ENCODE measurements at regions not wholly inside any gene's neighbourhood (a gene's known extent, or its start where the extent isn't known, plus 50 kb on each side); places are given as distances from the start of the nearest gene placed in this dataset.

- H3K18ac ChIP-seq (ENCODE audit: low read length) = no peak overlapping the region
Measured at GRCh38 chr11:15499674-15500073, 385.0 kb downstream of the INSC start.

DNA sequence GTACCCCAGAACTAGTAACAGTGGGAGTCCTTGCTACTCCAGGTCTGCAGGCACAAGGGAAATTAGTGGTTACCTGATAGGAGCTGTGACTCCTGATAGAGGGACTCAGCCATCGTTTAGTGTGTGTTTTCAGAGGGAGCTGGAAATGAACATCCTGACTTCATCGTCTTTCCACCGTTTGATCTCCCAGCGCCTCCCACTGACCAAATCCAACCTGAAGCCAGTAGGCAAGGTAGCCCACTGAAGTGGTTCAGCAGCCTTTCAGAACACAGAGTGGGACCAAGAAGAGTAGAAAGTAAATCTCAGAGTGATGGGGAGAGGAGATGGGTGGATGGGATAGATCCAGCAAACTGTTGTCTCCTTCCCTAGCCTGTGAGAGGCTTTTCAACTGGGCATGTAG lies 385.9 kb downstream of the INSC start:
- Histone ChIP-seq H2BK15ac (replicated peaks; ENCODE audit: low read depth) (no peak overlapping the region), H3K56ac (ENCODE audit: low read length) (no peak overlapping the region), H3K4me2 (ENCODE audit: low read length) (no peak overlapping the region)

More at GRCh38 chr11:15499674-15500073, 385.0 kb downstream of the INSC start:
- Histone ChIP-seq H2BK5ac (ENCODE audit: low read length) (no peak overlapping the region), H3K23ac (ENCODE audit: low read length) (no peak overlapping the region), H2BK15ac (replicated peaks; ENCODE audit: low read depth) (no peak overlapping the region), H3K27me3 (ENCODE audit: insufficient read depth, low read length, poor library complexity) (no peaks in the 10 kb centered on the region), H4K8ac (ENCODE audit: low read depth, low read length) (no peak overlapping the region), H2BK120ac (ENCODE audit: low read depth, low read length) (no peak overlapping the region), H3K79me2 (ENCODE audit: control insufficient read depth, insufficient read depth, low read length) (no peaks in the 10 kb centered on the region), H3K56ac (ENCODE audit: low read length) (no peak overlapping the region), H3K4me2 (ENCODE audit: low read length) (no peak overlapping the region), H3K4me1 (ENCODE audit: control insufficient read depth, low read depth, low read length) (peaks cover 5% of the 10 kb centered on the region), H3K9ac (ENCODE audit: low read length) (no peak overlapping the region), H3K79me1 (ENCODE audit: low read length) (no peaks in the 10 kb centered on the region), H2AK5ac (ENCODE audit: low read length) (no peak overlapping the region), H3K27ac (ENCODE audit: low read depth, low read length) (no peak overlapping the region), H3K4ac (ENCODE audit: low read depth, low read length) (no peak overlapping the region), H4K5ac (ENCODE audit: low read length) (no peak overlapping the region), H3K36me3 (ENCODE audit: control insufficient read depth, insufficient read depth, low read length) (no peaks in the 10 kb centered on the region), H3K4me3 (ENCODE audit: low read length) (no peak overlapping the region)
- no peak for DNase-seq
- no CpG with 5 or more reads among the region's 3 CpGs for WGBS (ENCODE audit: extremely low coverage, insufficient coverage, low lambda C conversion rate)

DNA sequence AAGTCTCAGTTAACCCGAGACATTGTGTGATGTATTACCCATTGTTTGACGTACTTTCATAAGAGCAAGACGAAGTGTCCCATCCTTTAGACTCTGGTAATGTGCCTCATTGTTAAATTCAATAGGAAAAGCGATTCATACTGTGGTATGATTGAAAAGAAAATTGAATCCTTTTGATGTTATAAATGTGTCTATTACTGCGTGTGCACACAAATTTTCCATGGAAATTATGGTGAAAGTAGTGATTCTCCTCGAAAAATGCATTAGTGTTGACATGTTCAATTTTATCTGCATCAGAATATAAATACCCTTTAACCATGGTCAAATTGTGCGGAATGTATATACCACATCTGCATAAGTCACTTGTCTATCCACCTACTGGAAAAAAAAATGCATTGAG lies 386.8 kb downstream of the INSC start:
- Histone ChIP-seq H2BK5ac (ENCODE audit: low read length) (no peak overlapping the region), H3K4me3 (ENCODE audit: low read length) (no peak overlapping the region), H3K27ac (ENCODE audit: low read depth, low read length) (no peak overlapping the region), H3K9ac (ENCODE audit: low read length) (no peak overlapping the region), H4K8ac (ENCODE audit: low read depth, low read length) (no peak overlapping the region), H3K4me2 (ENCODE audit: low read length) (no peak overlapping the region), H3K18ac (ENCODE audit: low read length) (no peak overlapping the region), H3K36me3 (ENCODE audit: control insufficient read depth, insufficient read depth, low read length) (no peaks in the 10 kb centered on the region), H3K56ac (ENCODE audit: low read length) (no peak overlapping the region), H3K27me3 (ENCODE audit: insufficient read depth, low read length, poor library complexity) (no peaks in the 10 kb centered on the region), H2BK120ac (ENCODE audit: low read depth, low read length) (no peak overlapping the region), H2AK5ac (ENCODE audit: low read length) (no peak overlapping the region), H3K79me1 (ENCODE audit: low read length) (no peaks in the 10 kb centered on the region), H3K23ac (ENCODE audit: low read length) (no peak overlapping the region), H3K4me1 (ENCODE audit: control insufficient read depth, low read depth, low read length) (peaks cover 5% of the 10 kb centered on the region), H3K79me2 (ENCODE audit: control insufficient read depth, insufficient read depth, low read length) (no peaks in the 10 kb centered on the region), H4K5ac (ENCODE audit: low read length) (no peak overlapping the region), H3K4ac (ENCODE audit: low read depth, low read length) (no peak overlapping the region), H2BK15ac (replicated peaks; ENCODE audit: low read depth) (no peak overlapping the region)
- DNase-seq = no peak
- WGBS (ENCODE audit: extremely low coverage, insufficient coverage, low lambda C conversion rate) = no CpG with 5 or more reads among the region's 7 CpGs

More for the DNA sequence above, 385.9 kb downstream of the INSC start:
- Histone ChIP-seq H2BK120ac (ENCODE audit: low read depth, low read length) (no peak overlapping the region), H3K9ac (ENCODE audit: low read length) (no peak overlapping the region), H3K79me1 (ENCODE audit: low read length) (no peaks in the 10 kb centered on the region), H2AK5ac (ENCODE audit: low read length) (no peak overlapping the region), H4K8ac (ENCODE audit: low read depth, low read length) (no peak overlapping the region), H2BK5ac (ENCODE audit: low read length) (no peak overlapping the region), H3K27me3 (ENCODE audit: insufficient read depth, low read length, poor library complexity) (no peaks in the 10 kb centered on the region), H3K4me3 (ENCODE audit: low read length) (no peak overlapping the region), H3K23ac (ENCODE audit: low read length) (no peak overlapping the region), H3K18ac (ENCODE audit: low read length) (no peak overlapping the region), H3K27ac (ENCODE audit: low read depth, low read length) (no peak overlapping the region), H3K36me3 (ENCODE audit: control insufficient read depth, insufficient read depth, low read length) (no peaks in the 10 kb centered on the region), H4K5ac (ENCODE audit: low read length) (no peak overlapping the region), H3K4ac (ENCODE audit: low read depth, low read length) (no peak overlapping the region), H3K79me2 (ENCODE audit: control insufficient read depth, insufficient read depth, low read length) (no peaks in the 10 kb centered on the region), H3K4me1 (ENCODE audit: control insufficient read depth, low read depth, low read length) (peaks cover 5% of the 10 kb centered on the region)
- peak; percentile 24 for DNase-seq
- no CpG with 5 or more reads among the region's 4 CpGs for WGBS (ENCODE audit: extremely low coverage, insufficient coverage, low lambda C conversion rate)

DNA sequence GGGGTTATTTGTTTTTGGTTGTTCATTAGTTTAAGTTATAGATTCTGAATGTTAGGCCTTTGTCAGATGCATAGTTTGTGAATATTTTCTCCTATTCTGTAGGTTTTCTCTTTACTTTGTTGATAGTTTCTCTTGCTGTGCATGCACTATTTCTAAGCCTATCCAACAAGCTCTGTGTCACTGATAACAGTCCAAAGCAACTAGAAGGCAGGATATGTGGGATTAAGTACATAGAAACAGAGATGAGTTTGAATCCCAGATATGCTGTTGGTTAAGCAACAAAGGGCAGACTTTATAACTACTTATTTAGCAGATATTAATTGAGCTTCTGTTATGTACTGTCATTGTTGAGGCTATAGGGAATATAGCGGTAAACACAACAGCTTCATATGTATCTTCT lies 390.4 kb downstream of the INSC start:
- no peak overlapping the region for H3K27ac ChIP-seq (ENCODE audit: low read depth, low read length)
- no peak for DNase-seq
- H2AK5ac ChIP-seq (ENCODE audit: low read length) = no peak overlapping the region
- no peak overlapping the region for H3K4me3 ChIP-seq (ENCODE audit: low read length)
- H4K5ac ChIP-seq (ENCODE audit: low read length) = no peak overlapping the region
- no peak overlapping the region for H3K18ac ChIP-seq (ENCODE audit: low read length)
- no peaks in the 10 kb centered on the region for H3K36me3 ChIP-seq (ENCODE audit: control insufficient read depth, insufficient read depth, low read length)
- H3K79me1 ChIP-seq (ENCODE audit: low read length) = no peaks in the 10 kb centered on the region
- no peaks in the 10 kb centered on the region for H3K79me2 ChIP-seq (ENCODE audit: control insufficient read depth, insufficient read depth, low read length)
- peak overlapping the region; percentile 19 for H2BK15ac ChIP-seq (replicated peaks; ENCODE audit: low read depth)
- peaks cover 5% of the 10 kb centered on the region for H3K4me1 ChIP-seq (ENCODE audit: control insufficient read depth, low read depth, low read length)
- H3K4ac ChIP-seq (ENCODE audit: low read depth, low read length) = no peak overlapping the region
- H2BK120ac ChIP-seq (ENCODE audit: low read depth, low read length) = no peak overlapping the region
- no peak overlapping the region for H2BK5ac ChIP-seq (ENCODE audit: low read length)
- H3K23ac ChIP-seq (ENCODE audit: low read length) = no peak overlapping the region
- no peak overlapping the region for H4K8ac ChIP-seq (ENCODE audit: low read depth, low read length)
- H3K4me2 ChIP-seq (ENCODE audit: low read length) = no peak overlapping the region
- no CpG with 5 or more reads among the region's 1 CpG for WGBS (ENCODE audit: extremely low coverage, insufficient coverage, low lambda C conversion rate)
- H3K27me3 ChIP-seq (ENCODE audit: insufficient read depth, low read length, poor library complexity) = no peaks in the 10 kb centered on the region
- H3K9ac ChIP-seq (ENCODE audit: low read length) = no peak overlapping the region
- H3K56ac ChIP-seq (ENCODE audit: low read length) = no peak overlapping the region

- Histone ChIP-seq H3K56ac (ENCODE audit: low read length) (no peak overlapping the region), H2AK5ac (ENCODE audit: low read length) (no peak overlapping the region), H3K4me3 (ENCODE audit: low read length) (no peak overlapping the region), H4K5ac (ENCODE audit: low read length) (no peak overlapping the region), H2BK15ac (replicated peaks; ENCODE audit: low read depth) (no peak overlapping the region), H3K4ac (ENCODE audit: low read depth, low read length) (no peak overlapping the region), H3K4me2 (ENCODE audit: low read length) (no peak overlapping the region), H3K4me1 (ENCODE audit: control insufficient read depth, low read depth, low read length) (peaks cover 5% of the 10 kb centered on the region), H3K23ac (ENCODE audit: low read length) (no peak overlapping the region), H2BK5ac (ENCODE audit: low read length) (no peak overlapping the region), H3K79me2 (ENCODE audit: control insufficient read depth, insufficient read depth, low read length) (no peaks in the 10 kb centered on the region), H3K27me3 (ENCODE audit: insufficient read depth, low read length, poor library complexity) (no peaks in the 10 kb centered on the region), H4K8ac (ENCODE audit: low read depth, low read length) (no peak overlapping the region), H2BK120ac (ENCODE audit: low read depth, low read length) (no peak overlapping the region), H3K27ac (ENCODE audit: low read depth, low read length) (no peak overlapping the region), H3K9ac (ENCODE audit: low read length) (no peak overlapping the region), H3K18ac (ENCODE audit: low read length) (no peak overlapping the region), H3K79me1 (ENCODE audit: low read length) (no peaks in the 10 kb centered on the region), H3K36me3 (ENCODE audit: control insufficient read depth, insufficient read depth, low read length) (no peaks in the 10 kb centered on the region)
- WGBS (ENCODE audit: extremely low coverage, insufficient coverage, low lambda C conversion rate) = no CpG with 5 or more reads among the region's 6 CpGs
- DNase-seq = no peak
Measured at GRCh38 chr11:15507592-15507991, 392.9 kb downstream of the INSC start.

DNA sequence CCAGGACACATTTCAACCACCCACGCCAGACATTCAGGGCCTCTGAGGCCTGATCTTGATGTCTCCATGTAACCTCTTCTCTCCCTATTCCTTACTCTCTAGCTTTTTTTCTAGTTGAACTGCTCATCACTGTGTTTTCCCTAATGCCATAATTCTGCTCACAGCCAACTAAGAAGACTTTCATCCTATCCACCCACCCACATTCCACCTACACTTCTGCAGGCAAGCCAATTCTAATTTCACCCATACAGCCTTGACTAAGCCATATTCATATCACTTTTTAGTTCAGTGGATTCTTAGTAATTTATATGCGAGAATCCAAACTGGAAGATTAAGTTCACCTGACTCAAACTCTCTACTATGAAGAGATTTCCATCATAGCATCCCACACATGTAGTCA lies 394.4 kb downstream of the INSC start:
- Histone ChIP-seq H3K4me3 (ENCODE audit: low read length) (no peak overlapping the region), H3K56ac (ENCODE audit: low read length) (no peak overlapping the region), H4K5ac (ENCODE audit: low read length) (no peak overlapping the region), H3K4ac (ENCODE audit: low read depth, low read length) (no peak overlapping the region), H2BK15ac (replicated peaks; ENCODE audit: low read depth) (no peak overlapping the region), H3K4me1 (ENCODE audit: control insufficient read depth, low read depth, low read length) (no peaks in the 10 kb centered on the region), H3K9ac (ENCODE audit: low read length) (no peak overlapping the region), H2AK5ac (ENCODE audit: low read length) (no peak overlapping the region), H4K8ac (ENCODE audit: low read depth, low read length) (no peak overlapping the region), H2BK5ac (ENCODE audit: low read length) (no peak overlapping the region), H3K27me3 (ENCODE audit: insufficient read depth, low read length, poor library complexity) (no peaks in the 10 kb centered on the region), H3K27ac (ENCODE audit: low read depth, low read length) (no peak overlapping the region), H2BK120ac (ENCODE audit: low read depth, low read length) (no peak overlapping the region), H3K4me2 (ENCODE audit: low read length) (no peak overlapping the region), H3K36me3 (ENCODE audit: control insufficient read depth, insufficient read depth, low read length) (no peaks in the 10 kb centered on the region), H3K79me1 (ENCODE audit: low read length) (no peaks in the 10 kb centered on the region), H3K23ac (ENCODE audit: low read length) (no peak overlapping the region), H3K79me2 (ENCODE audit: control insufficient read depth, insufficient read depth, low read length) (no peaks in the 10 kb centered on the region), H3K18ac (ENCODE audit: low read length) (no peak overlapping the region)
- no CpG with 5 or more reads among the region's 2 CpGs for WGBS (ENCODE audit: extremely low coverage, insufficient coverage, low lambda C conversion rate)
- no peak for DNase-seq
